CD4-positive, alpha-beta T cell treated with Interleukin-17A for 1 hour (primary cell): ENCODE measurements at regions not wholly inside any gene's neighbourhood (a gene's known extent, or its start where the extent isn't known, plus 50 kb on each side); places are given as distances from the start of the nearest gene placed in this dataset.
A peak's percentile ranks its signal among the peaks of the same experiment; 100 is the strongest.
"Not testable (repeated sequence)": the region's sequence is repeated elsewhere in the genome, so short reads cannot be mapped to it uniquely, and the experiment has no call there.

Experiments used
- DNase-seq: peaks from one replicate; pipeline ENCODE4 v3.0.0-alpha.2; 2020

DNA sequence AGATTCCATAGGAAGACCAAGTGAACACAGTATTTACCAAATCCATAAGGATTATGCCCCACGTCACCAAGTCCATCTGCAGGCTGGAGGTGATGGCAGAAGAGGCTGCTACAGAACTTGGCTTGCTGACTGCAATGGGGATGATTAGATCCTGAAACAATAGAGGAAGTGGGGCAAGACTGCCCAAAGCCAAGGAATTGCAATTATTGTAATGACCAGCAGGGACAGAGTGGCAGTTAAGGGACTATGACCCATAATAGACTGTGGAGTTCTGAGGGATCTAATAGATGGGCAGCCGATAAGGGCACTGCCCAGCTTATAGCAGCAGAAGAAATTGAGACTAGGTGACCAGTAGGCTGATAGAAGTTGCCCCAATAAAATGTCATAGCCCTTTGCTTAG, 108.4 kb downstream of the MINAR1 start:
- DNase-seq: no peak

DNA sequence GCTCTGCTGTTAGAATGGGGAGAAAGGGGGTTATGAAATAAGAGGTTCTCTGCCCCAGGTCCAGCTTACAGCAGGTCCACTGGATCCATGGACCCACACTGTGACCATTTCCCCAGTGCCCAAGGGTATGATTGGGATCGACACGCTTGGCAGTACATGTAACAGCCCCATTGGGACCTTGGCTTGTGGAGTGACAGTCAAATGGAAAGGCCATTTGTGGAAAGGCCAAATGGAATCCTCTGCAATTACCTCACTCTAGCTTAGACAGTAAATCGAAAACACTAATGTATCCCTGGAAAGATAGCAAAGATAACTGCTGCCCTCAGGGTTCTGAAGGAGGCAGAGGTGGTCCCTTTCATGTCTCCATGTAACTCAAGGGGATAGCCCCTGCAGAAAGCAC, 109.1 kb downstream of the MINAR1 start:
- no peak for DNase-seq

DNA sequence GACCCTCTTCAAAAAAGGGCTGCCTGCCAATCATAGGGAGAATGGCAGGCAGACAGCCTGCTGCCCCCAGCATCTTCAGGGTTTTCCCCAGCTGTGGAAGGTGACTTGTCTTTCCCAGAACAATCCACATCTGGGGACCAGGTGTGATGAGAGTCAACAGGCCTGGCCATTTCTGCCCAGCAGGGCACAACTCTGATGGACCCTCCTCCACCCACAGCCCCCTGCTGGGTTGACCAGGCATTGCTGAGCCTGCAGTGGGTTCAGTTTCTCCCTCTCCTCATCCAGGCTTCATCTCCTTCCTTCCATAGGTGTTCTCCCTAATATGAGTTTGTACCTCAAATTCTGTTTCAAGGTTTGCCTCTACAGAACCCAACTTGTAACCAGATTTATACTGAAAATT, 111.0 kb downstream of the MINAR1 start:
- DNase-seq: no peak

DNA sequence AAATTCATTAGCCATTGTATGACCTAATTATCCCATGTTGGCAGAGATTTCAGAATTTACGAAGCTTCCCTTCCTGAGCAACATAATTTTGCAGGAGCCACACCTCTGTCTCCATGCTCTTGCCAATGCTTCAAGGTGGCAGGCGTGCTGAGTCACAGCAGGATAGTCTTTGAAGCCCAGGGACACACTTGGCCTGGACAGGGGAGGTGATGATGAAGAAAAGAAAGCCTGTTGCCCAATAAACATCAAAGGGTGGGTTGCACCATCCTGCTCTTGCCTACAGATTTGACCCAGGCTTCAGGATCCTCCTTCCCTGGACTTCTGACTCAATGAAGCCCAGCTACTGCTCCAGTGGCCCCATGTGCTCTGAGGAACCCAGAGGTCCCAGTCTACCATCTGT, 117.1 kb downstream of the MINAR1 start:
- DNase-seq: no peak

DNA sequence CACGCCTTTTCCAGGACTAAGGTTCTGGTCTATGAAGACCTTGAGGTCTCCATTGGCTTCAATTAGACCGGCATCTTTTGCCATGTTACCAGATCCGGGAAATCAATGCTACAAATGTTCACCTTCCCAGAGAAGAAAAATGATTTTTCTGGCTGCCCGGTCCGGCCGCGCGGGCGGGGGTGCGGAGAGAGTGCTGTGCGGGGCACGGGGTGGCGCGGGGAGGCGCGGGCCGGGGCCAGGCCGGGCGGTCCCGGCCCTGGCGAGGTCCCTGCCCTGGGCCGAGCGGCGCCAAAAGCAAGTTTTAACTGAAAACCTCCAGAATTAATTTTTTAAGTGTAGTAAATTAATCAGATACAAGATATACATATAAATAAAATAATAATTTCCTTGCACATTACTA, 128.2 kb downstream of the MINAR1 start:
- no peak for DNase-seq

DNA sequence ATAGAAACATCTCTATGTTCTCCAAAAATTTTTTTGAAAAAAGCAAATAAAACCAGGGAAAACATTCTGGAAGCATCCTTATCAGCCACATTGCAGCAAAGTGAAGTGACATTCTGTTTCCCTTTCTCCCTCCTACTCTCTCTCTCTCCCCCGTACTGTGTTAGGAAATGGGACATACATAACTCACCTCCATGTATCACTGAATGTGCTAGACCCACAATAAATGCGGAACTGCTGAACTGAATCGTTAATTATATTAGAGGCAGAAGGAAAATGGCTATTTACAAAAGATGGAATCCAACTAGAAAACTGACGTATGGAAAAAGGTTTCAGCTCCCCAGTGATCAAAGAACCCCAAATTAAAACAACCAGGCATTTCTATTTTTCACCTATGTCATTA, 129.8 kb downstream of the MINAR1 start:
- no peak for DNase-seq

DNA sequence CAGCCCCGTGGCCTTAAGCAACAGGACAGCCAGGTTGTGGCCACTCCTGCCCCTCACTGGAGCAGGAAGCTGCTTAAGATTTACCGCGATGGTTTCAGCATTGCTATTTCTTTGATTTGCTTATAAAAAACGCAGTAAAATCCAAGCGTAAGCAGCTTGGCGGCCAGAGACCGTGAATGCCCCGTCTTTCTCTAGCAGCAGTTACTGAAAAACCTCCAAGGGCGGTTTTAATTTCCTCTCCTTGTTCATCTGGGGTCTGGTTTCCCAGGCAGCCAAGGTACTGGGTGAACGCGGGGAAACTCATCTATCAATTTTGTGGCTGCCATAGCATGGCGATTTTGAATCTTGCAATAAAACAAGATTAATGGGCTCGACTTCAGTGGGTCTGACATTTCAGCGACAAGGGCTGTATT, 130.3 kb downstream of the MINAR1 start:
- DNase-seq: no peak

DNA sequence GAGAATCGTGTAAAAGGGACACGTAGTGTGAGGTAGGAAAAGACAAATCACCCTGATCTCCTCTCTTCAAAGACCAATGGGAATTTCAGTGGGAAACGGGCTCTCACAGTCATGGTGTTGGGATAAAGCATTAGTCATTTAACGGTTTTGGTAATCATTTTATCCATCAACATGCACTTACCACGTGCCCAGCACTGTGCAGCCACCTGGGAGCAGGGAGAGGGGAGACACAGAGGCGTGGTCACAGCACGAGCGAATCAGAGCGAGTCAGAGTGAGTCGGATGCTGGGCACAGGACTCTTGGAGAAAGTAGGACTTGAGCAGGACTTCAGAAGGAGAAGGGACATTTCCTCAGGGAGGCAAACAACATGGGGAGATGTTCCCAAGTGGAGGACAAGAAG, 130.8 kb downstream of the MINAR1 start:
- DNase-seq: no peak

DNA sequence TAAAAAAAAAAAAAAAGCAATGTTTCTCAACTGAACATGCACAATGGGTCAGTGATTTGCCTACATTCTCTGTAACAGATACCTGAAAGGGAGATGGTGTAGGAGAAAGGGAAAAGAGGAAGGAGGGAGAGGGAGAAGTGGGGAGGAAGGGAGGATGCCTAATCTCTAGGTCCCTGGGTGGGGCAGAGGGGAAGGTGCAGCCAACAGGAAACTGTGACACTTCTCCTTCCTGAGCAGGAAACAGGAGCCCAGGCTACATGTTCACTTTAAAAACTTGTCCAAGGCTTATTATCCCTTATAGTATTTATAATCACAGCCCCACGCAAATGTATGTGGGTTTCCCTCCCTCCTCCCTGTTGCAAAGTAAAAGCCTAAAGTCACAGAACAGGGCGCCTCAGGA, 137.9 kb downstream of the MINAR1 start:
- no peak for DNase-seq

DNA sequence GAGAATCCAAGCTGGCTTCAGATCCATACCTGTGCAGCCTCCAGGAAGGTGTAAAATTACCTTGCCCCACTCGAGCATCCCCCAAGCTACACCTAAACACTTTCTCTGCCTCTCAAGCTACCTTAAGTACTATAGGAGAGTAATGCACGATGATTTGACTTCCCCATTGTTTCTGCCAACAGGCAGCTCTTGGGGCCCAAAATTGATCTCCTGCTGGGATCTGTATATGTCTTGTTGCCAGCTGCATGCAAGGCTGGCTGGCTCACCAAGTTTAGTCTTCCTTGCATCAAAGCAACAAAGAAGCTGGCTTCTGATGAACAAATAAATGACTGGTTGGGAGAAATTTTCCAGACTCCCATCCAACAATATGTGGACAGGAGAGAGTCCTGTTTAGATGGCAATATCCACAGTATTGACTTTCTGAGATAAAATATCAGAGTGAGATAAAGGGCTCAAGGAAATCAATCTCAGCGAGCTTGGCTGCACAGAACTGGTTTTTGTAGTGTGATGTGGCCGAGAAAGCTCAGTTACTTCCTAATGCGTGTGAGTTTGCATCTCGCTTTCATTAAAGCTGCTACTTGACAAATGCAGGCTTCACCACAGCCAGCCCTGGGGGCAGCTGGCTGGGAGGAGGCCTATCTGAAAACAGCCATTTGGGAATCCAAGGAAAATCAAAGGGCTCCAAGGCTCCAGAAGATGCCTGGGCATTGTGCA, 140.7 kb downstream of the MINAR1 start:
- no peak for DNase-seq

DNA sequence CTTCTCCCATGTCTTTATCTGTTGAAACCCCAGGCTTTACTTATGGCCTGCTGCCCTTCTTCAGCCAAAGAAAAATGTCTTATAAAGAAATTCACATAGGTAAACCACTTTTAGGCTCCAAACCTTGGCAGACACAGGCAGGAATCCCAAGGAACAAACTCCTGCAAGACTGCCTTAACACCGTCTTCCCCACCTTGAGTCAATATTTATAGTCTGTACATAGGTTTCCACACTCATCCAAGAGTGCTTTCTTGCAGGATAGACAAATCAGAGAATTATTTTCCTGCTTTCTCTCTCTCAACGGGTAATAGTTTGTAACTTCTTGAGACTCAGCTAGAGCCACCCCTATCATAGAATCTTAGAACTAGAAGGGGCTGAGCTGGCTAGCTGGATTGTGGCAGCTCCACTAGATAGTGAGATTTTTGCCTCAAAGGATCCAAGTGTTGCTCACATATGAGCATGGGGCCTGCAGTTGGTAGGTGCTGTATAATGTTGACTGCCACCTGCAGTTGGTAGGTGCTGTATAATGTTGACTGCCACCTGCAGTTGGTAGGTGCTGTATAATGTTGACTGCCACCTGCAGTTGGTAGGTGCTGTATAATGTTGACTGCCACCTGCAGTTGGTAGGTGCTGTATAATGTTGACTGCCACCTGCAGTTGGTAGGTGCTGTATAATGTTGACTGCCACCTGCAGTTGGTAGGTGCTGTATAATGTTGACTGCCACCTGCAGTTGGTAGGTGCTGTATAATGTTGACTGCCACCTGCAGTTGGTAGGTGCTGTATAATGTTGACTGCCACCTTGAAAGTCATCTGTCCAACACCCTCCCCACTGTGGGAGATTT, 142.5 kb downstream of the MINAR1 start:
- not testable (repeated sequence) for DNase-seq

DNA sequence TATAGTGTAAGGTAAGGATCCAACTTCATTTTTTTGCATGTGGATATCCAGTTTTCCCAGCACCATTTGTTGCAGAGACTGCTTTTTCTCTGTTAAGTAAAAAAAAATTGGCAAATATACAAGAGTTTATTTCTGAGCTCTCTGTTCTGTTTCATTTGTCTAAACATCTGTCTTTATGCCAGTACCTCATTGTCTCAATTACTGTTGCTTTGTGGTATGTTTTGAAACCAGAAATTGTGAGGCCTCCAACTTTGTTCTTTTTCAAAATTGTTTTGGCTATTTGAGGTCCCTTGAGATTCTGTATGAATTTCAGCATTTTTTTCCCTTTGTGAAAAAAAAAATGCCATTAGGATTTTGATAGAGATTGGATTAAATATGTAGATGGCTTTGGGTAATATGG, 150.5 kb downstream of the MINAR1 start:
- no peak for DNase-seq

DNA sequence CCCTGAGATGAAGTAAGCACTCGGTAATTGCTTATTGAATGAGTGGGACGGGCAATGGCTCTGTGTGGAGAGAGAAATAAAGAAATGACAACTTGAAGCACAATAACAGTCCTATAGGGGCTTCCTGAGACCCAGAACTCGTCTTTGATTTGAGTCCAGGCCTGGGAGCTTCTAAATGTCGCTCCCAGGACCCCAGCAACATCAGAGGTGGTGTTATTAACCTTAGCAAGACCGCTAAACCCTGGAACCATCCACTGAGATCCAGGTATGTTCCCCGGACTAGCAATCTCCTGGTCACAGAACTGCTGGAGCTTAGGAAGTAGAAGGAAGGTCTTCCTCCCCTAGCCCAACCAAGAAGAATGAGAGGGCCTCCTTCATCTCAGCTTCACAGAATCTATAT, 160.0 kb downstream of the MINAR1 start:
- DNase-seq: no peak

DNA sequence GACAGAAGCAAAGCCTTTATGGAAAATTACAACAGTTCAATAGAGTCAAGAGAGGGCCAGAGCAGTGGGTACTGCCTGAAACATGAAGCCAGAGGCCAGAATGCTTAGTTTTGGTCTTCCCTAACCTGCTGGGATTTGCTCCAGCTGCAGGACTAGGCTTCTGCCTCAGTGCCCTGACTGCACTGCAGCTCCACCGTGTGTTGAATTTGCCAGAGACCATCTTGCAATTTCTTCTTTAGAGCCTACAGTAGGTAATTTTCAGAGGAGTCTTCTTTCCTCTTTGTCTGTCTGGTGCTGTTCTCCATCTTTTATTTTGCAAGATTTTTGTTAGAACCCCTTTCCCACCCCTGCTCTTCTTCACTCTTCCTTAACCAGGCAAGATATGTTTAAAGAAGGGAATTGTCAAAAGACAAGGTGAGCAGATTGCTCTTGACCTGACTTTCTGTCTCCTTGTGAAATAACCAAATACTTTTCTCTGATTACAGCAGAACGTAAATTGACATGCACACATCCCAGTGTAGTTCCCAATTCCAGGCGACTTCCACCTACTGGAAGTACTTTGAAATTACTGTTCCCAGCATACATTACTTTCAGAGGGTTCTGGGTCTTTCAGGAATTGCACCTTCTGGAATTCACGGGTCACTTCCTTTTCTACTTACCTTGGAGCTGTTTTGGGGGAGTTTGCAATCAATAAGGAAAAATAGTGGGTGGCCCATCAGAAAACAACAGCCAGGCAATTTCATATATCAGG, 161.2 kb downstream of the MINAR1 start:
- DNase-seq: no peak

DNA sequence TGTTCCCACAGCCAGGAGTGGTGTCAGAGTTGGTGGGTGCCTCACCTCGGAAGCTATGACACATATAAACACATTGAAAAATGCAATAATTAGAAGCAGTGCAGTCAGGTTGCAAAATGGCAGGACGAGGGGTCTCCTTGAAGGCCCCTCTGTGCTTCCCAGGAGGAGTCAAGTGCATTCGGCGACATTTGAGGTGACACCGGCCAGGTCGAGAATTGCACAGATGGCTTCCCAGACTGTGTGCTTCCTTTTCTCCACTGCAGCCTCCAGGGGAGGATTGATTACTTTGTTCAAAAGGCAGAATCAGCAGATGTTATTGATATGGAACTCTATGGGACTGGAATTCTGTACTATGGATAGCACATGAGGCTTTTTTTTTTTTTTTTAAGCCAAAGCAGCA, 163.2 kb downstream of the MINAR1 start:
- no peak for DNase-seq

DNA sequence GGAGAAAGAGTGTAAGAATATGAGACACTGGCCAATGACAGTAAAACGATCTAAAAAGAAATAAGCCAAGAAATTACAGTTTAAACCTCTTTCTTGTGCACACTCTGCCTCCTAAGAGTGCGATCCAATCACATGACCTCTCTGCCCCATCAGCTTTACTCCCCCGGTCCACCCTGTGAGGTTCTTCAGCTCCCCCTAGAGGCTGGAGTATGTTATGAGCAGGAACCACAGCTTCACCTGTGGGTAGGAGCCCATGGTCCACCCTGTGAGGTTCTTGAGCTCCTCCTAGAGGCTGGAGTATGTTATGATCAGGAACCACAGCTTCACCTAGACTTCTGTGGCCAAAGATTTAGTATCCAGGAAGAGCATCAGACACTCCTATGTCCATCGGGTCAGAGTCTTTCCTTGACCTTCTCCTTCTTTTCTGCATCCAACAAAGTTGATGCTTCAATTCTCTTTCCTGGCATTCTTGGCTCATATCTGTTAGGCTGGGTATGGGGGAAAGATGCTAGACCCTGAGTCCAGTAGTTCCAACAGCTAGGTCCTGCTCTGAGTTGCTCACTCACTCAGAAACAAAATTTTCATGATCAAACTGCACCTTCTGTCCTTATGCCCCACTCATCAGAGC, 164.0 kb downstream of the MINAR1 start:
- peak; percentile 45 for DNase-seq

DNA sequence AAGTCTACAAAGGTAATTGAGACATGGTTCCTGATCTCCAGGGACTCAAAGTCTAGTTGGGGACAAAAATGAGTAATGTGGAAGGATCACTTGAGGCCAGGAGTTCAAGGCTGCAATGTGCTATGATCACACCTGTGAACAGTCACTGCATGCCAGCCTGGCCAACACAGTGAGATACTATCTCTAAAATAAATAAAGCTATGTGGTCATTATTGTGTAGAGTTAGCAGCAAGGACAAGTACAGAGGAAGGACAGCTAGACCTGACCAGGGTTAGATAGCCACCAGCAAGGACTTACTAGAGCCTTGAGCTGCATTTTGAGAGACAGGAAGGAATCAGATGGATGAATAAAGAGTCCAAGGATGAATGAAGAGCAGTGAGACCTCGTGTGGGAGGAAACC, 166.5 kb downstream of the MINAR1 start:
- DNase-seq: no peak

DNA sequence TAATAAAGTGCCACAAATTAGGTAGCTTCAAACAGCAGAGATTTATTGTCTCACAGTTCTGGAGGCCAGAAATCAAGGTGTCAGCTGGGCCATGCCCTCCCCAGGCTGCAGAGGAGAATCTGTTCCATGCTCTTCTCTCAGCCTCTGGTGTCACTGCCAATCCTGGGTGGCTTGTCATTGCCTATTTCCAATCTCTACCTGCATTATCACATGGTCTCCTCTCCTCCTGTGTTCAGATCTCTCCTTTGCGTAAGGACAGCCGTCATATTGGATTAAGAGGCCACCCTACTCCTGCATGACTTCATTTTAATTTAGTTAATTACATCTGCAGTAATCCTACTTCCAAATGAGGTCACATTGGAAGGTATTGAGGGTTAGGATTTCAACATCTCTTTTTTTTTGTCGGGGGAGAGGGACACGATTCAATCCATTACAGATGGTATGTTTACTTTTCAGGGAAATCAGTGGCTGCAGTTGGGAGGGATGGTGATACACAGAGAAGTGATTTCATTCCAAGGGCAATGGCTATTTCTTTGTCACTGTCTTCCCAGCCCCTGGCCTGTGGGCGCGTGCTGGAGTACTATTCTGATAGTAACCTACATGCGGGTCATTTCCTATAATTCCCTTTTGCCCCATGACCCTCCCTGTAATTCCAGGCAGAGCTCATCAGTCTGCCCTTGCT, 169.4 kb downstream of the MINAR1 start:
- DNase-seq: no peak

DNA sequence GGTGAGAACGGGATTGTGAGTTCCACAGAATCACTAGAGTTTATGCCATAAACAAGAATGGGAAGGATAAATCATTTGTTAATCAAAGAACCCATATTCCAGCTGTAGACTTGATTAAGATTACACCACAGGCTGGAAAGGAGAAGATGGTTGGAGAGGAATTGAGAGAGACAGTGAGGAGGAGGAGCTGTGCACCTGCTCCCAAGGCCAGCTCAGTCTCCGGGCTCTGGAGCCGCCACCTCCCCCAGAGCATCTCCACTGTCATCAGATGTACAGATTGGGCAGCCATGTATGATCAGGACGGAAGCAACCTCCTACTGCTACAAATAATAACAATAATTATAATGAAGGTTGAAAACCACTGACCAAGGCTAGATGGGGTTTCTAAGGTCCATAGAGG, 170.0 kb downstream of the MINAR1 start:
- DNase-seq: no peak

DNA sequence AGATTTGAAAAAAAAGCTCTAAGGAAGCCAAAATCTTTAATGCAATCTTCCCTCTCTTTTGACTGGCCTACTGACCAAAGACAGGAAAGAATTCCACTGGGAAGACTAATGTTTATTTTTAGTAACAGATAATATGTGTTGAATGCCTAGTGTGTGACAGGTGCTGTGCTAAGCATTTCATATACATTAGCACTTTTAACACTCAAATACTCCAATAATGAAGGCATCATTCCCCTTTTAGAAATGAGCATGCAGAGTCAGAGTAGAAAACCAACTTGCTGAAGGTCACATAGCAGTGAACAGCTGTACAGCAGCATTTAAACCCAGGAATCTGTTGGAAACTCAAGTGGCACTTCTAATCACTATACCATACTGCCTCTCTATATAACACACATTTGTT, 170.6 kb downstream of the MINAR1 start:
- DNase-seq: no peak

DNA sequence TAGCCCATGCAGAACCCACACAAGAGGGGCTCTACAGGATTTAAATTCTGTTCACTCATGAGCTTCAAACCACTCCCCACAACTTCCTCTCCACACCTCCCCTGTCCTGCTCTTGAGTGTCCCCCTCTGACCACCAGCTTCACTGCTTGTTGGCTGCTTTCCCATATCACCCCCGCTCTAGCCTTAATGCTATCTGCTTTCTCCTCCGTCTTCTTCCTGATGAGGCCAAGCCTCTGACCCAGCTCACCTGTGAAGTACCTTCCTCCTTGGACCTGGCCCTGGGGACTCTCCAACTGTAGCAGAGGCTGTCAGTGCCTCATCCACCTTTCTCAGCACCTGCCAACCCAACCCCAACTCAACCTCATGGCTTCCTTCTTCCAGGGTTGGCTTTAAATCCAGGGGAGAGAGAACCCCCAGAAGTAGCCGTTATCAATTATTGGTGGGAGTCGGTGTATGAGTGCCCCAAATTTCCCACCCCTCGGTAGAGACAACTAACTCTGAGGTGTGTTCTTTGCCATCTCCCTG, 174.8 kb downstream of the MINAR1 start:
- no peak for DNase-seq

DNA sequence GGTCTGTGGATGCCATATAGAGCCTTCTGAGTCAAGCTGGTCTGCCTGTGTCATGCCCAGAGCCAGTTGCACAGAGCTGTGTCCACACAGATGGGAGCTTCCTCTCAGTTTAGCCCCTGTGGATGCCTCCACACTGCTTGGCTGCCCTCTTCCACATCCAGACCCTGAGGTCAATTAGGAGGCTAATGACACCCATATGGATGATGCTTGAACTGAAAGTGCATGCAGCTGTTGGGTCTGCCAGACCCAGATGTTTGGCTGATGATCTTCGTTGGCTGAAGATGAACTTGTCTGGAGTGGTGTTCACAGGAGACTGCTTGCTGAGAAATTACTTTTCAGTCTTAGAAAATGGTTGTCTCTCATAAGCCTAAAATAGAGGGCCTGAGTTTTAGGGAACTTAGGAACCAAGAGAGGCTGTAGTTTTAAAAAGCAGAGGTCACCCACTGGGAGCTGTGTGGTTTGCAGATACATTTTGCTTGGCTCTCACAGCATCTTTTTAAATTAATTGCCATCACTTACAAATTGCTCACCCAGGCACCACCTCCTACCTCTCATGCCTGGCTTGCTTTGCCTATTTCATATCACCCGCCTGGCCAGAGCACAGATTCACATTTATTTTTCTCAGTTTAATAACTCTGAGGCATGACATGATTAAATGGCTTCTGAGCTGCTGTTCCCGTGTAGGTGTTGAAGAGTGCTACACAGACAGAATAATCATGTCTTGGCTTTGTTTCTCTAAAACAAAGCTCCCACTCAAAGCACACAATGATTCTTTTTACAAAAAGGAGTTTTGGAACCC, 176.1 kb downstream of the MINAR1 start:
- DNase-seq: no peak
